OCI-M1 (cell line): ENCODE measurements at regions not wholly inside any gene's neighbourhood (a gene's known extent, or its start where the extent isn't known, plus 50 kb on each side); places are given as distances from the start of the nearest gene placed in this dataset.
A peak's percentile ranks its signal among the peaks of the same experiment; 100 is the strongest.

ENCODE experiments used
- DNase-seq: peaks from one replicate; lab custom pipeline; 2025; lab: John Stamatoyannopoulos, UW

- no peak for DNase-seq
Measured at GRCh38 chr13:33515146-33515545, 229.6 kb upstream of the STARD13 start.

GRCh38 chr13:33518452-33518851 lies 232.9 kb upstream of the STARD13 start:
- DNase-seq, result no peak

- DNase-seq, result no peak
Measured at GRCh38 chr13:33519561-33520467, 234.3 kb upstream of the STARD13 start.

GRCh38 chr13:33520468-33520839 lies 234.9 kb upstream of the STARD13 start:
- DNase-seq, result no peak

GRCh38 chr13:33524086-33524485 lies 238.5 kb upstream of the STARD13 start:
- no peak for DNase-seq

- no peak for DNase-seq
Measured at GRCh38 chr13:33525763-33526162, 240.2 kb upstream of the STARD13 start.

GRCh38 chr13:33526718-33527117 lies 241.2 kb upstream of the STARD13 start:
- DNase-seq, result no peak

GRCh38 chr13:33528896-33529295 lies 243.3 kb upstream of the STARD13 start:
- DNase-seq, result peak; percentile 9

- DNase-seq, result no peak
Measured at GRCh38 chr13:33531484-33531883, 245.9 kb upstream of the STARD13 start.

GRCh38 chr13:33535061-33535460 lies 249.5 kb upstream of the STARD13 start:
- DNase-seq, result no peak

- no peak for DNase-seq
Measured at GRCh38 chr13:33536601-33537000, 251.0 kb upstream of the STARD13 start.

GRCh38 chr13:33537026-33537425 lies 251.5 kb upstream of the STARD13 start:
- no peak for DNase-seq

- no peak for DNase-seq
Measured at GRCh38 chr13:33537676-33538075, 252.1 kb upstream of the STARD13 start.

- peak; percentile 34 for DNase-seq
Measured at GRCh38 chr13:33541456-33541855, 255.9 kb upstream of the STARD13 start.

GRCh38 chr13:33541962-33542308 lies 256.4 kb upstream of the STARD13 start:
- no peak for DNase-seq

GRCh38 chr13:33542309-33543088 lies 256.9 kb upstream of the STARD13 start:
- peak; percentile 97 for DNase-seq

- DNase-seq, result no peak
Measured at GRCh38 chr13:33543089-33543459, 257.5 kb upstream of the STARD13 start.

GRCh38 chr13:33543631-33544265 lies 258.2 kb upstream of the STARD13 start:
- DNase-seq, result peak; percentile 33

GRCh38 chr13:33544308-33544707 lies 258.8 kb upstream of the STARD13 start:
- no peak for DNase-seq

- DNase-seq, result peak; percentile 4
Measured at GRCh38 chr13:33545492-33545891, 259.9 kb upstream of the STARD13 start.

GRCh38 chr13:33547035-33547434 lies 261.5 kb upstream of the STARD13 start:
- DNase-seq, result peak; percentile 5

GRCh38 chr13:33548069-33548468 lies 262.5 kb upstream of the STARD13 start:
- peak; percentile 24 for DNase-seq

GRCh38 chr13:33550276-33550675 lies 264.7 kb upstream of the STARD13 start:
- no peak for DNase-seq
